ENCODE measurements at regions not wholly inside any gene's neighbourhood (a gene's known extent, or its start where the extent isn't known, plus 50 kb on each side); places are given as distances from the start of the nearest gene placed in this dataset.

- TF ChIP-seq CTCF (IDR thresholded peaks at IDR 0.05; ENCODE audit: insufficient read depth, low read length, poor library complexity, severe bottlenecking) (no peak), EZH2phosphoT487 (conservative IDR thresholded peaks at IDR 0.05; ENCODE audit: low read length) (no peak)
These were observed 340.7 kb downstream of the DHX15 start for GRCh38 chr4:24243641-24244040.

Measured in SU-DHL-6 (cell line).